Omental fat pad (tissue), 3 donors: ENCODE measurements at regions not wholly inside any gene's neighbourhood (a gene's known extent, or its start where the extent isn't known, plus 50 kb on each side); places are given as distances from the start of the nearest gene placed in this dataset.

ENCODE experiments used
- ATAC-seq: fragments of 150-250 bp; one replicate; pipeline ENCODE4 v1.9.1; 2016; ENCODE audit warnings: mild to moderate bottlenecking, moderate library complexity; ENCODE audit not compliant: low FRiP score
- DNase-seq: peaks from one replicate; pipeline ENCODE4 v3.0.0-alpha.2; 2019; ENCODE audit warnings: low spot score
- CTCF ChIP-seq, 3 donors: fragments of 450-650 bp; IDR thresholded peaks; one replicate each; pipeline ENCODE4 v1.5.1; 2016 to 2017; ENCODE audit warnings: antibody characterized with exemption in 3 of 3, mild to moderate bottlenecking in 3 of 3, moderate library complexity in 2 of 3

- TF ChIP-seq CTCF (IDR thresholded peaks at IDR 0.05), result no peak
- DNase-seq (no peak), ATAC-seq (no peak)
These were observed 60.9 kb upstream of the SYN3 start for GRCh38 chr22:33119044-33119443.

- TF ChIP-seq CTCF (IDR thresholded peaks at IDR 0.05), result no peak
- no peak for ATAC-seq
- no peak for DNase-seq
These were observed 59.6 kb upstream of the SYN3 start for GRCh38 chr22:33117821-33118220.

- no peak for TF ChIP-seq CTCF (IDR thresholded peaks at IDR 0.05)
- ATAC-seq (no peak), DNase-seq (no peak)
These were observed 58.8 kb upstream of the SYN3 start for GRCh38 chr22:33116841-33117547.

GRCh38 chr22:33114565-33114964 is 56.4 kb upstream of the SYN3 start:
- DNase-seq, result no peak
- ATAC-seq, result no peak
- TF ChIP-seq CTCF (IDR thresholded peaks at IDR 0.05), result no peak

- ATAC-seq, result no peak
- DNase-seq, result no peak
- TF ChIP-seq CTCF (IDR thresholded peaks at IDR 0.05), result no peak
These were observed 54.4 kb upstream of the SYN3 start for GRCh38 chr22:33112580-33112979.

- TF ChIP-seq CTCF (IDR thresholded peaks at IDR 0.05), result no peak
- ATAC-seq, result no peak
These were observed 53.3 kb upstream of the SYN3 start for GRCh38 chr22:33111491-33111890.

GRCh38 chr22:33110562-33111163 is 52.5 kb upstream of the SYN3 start:
- ATAC-seq, result no peak
- TF ChIP-seq CTCF (IDR thresholded peaks at IDR 0.05), result no peak
- DNase-seq, result no peak

More at GRCh38 chr22:33111491-33111890, 53.3 kb upstream of the SYN3 start:
- DNase-seq, result no peak
